ENCODE measurements at regions not wholly inside any gene's neighbourhood (a gene's known extent, or its start where the extent isn't known, plus 50 kb on each side); places are given as distances from the start of the nearest gene placed in this dataset.

GRCh38 chr20:40495956-40496355 is 193.1 kb downstream of the MAFB start:
- no peak for TF ChIP-seq CTCF (IDR thresholded peaks at IDR 0.05; ENCODE audit: insufficient read depth, low read length, missing control alignments)
- ChIA-PET CTCF (no interaction called here), POLR2A (no interaction called here)
- DNase-seq (ENCODE audit: low read depth, low spot score) = no peak
- H3K4me3 ChIP-seq (ENCODE audit: low read depth, low read length) = no peak overlapping the region

GRCh38 chr20:40494248-40494647 is 194.8 kb downstream of the MAFB start:
- ChIA-PET POLR2A (no interaction called here), CTCF (no interaction called here)
- DNase-seq (ENCODE audit: low read depth, low spot score) = no peak
- TF ChIP-seq CTCF (IDR thresholded peaks at IDR 0.05; ENCODE audit: insufficient read depth, low read length, missing control alignments) = no peak
- no peak overlapping the region for H3K4me3 ChIP-seq (ENCODE audit: low read depth, low read length)

GRCh38 chr20:40493549-40493948 is 195.5 kb downstream of the MAFB start:
- H3K4me3 ChIP-seq (ENCODE audit: low read depth, low read length) = no peak overlapping the region
- no peak for DNase-seq (ENCODE audit: low read depth, low spot score)
- TF ChIP-seq CTCF (IDR thresholded peaks at IDR 0.05; ENCODE audit: insufficient read depth, low read length, missing control alignments) = no peak
- ChIA-PET CTCF (no interaction called here), POLR2A (no interaction called here)

GRCh38 chr20:40493071-40493470 is 196.0 kb downstream of the MAFB start:
- DNase-seq (ENCODE audit: low read depth, low spot score) = no peak
- no peak for TF ChIP-seq CTCF (IDR thresholded peaks at IDR 0.05; ENCODE audit: insufficient read depth, low read length, missing control alignments)
- POLR2A ChIA-PET = no interaction called here
- CTCF ChIA-PET = no interaction called here
- H3K4me3 ChIP-seq (ENCODE audit: low read depth, low read length) = no peak overlapping the region

GRCh38 chr20:40491009-40491590 is 197.9 kb downstream of the MAFB start:
- ChIA-PET CTCF (no interaction called here), POLR2A (no interaction called here)
- DNase-seq (ENCODE audit: low read depth, low spot score) = no peak
- H3K4me3 ChIP-seq (ENCODE audit: low read depth, low read length) = no peak overlapping the region
- TF ChIP-seq CTCF (IDR thresholded peaks at IDR 0.05; ENCODE audit: insufficient read depth, low read length, missing control alignments) = no peak

- CTCF ChIA-PET = interaction anchor here (1.2 kb wide), 1 partner anchor 199 kb away, joined by 3 read pairs; the partner anchor contains the start of gene MAFB
- no peak overlapping the region for H3K4me3 ChIP-seq (ENCODE audit: low read depth, low read length)
- POLR2A ChIA-PET = no interaction called here
- DNase-seq (ENCODE audit: low read depth, low spot score) = peak; percentile 75
- no peak for TF ChIP-seq CTCF (IDR thresholded peaks at IDR 0.05; ENCODE audit: insufficient read depth, low read length, missing control alignments)
These were observed 199.2 kb downstream of the MAFB start for GRCh38 chr20:40489886-40490285.

All from AG04449 (cell line).